Bone marrow (tissue), 2 donors: ENCODE measurements at regions not wholly inside any gene's neighbourhood (a gene's known extent, or its start where the extent isn't known, plus 50 kb on each side); places are given as distances from the start of the nearest gene placed in this dataset.
"Not testable (repeated sequence)": the region's sequence is repeated elsewhere in the genome, so short reads cannot be mapped to it uniquely, and the experiment has no call there.

Experiments
- DNase-seq, 2 donors: peaks; one replicate each; lab custom pipeline; 2025; lab: John Stamatoyannopoulos, UW

GRCh38 chr2:54065411-54065810, 50.0 kb upstream of the ACYP2 start:
- no peak for DNase-seq

GRCh38 chr2:54063967-54064535, 51.4 kb upstream of the ACYP2 start:
- DNase-seq, result no peak

GRCh38 chr2:54062401-54062800, 53.0 kb upstream of the ACYP2 start:
- DNase-seq, result no peak

- no peak for DNase-seq
Observed at GRCh38 chr2:54061272-54061671, 54.1 kb upstream of the ACYP2 start.

- no peak for DNase-seq
Observed at GRCh38 chr2:54059986-54060385, 55.4 kb upstream of the ACYP2 start.

- no peak for DNase-seq
Observed at GRCh38 chr2:54059504-54059903, 55.9 kb upstream of the ACYP2 start.

GRCh38 chr2:54058449-54058848, 57.0 kb upstream of the ACYP2 start:
- DNase-seq, result no peak

GRCh38 chr2:54054774-54055173, 60.6 kb upstream of the ACYP2 start:
- no peak for DNase-seq

- DNase-seq, result no peak
Observed at GRCh38 chr2:54054271-54054670, 61.1 kb upstream of the ACYP2 start.

- DNase-seq, result no peak
Observed at GRCh38 chr2:54053830-54054229, 61.6 kb upstream of the ACYP2 start.

- DNase-seq, result no peak
Observed at GRCh38 chr2:54052825-54053718, 62.3 kb upstream of the ACYP2 start.

GRCh38 chr2:54050445-54050844, 65.0 kb upstream of the ACYP2 start:
- DNase-seq, result no peak

GRCh38 chr2:54049365-54049764, 66.0 kb upstream of the ACYP2 start:
- DNase-seq, result no peak

GRCh38 chr2:54048896-54049295, 66.5 kb upstream of the ACYP2 start:
- not testable (repeated sequence) for DNase-seq

GRCh38 chr2:54048117-54048785, 67.2 kb upstream of the ACYP2 start:
- no peak for DNase-seq

GRCh38 chr2:54047658-54048057, 67.8 kb upstream of the ACYP2 start:
- DNase-seq, result no peak

- no peak for DNase-seq
Observed at GRCh38 chr2:54047091-54047490, 68.3 kb upstream of the ACYP2 start.

- no peak for DNase-seq
Observed at GRCh38 chr2:54042897-54043620, 72.3 kb upstream of the PSME4 start.

- no peak for DNase-seq
Observed at GRCh38 chr2:54042341-54042740, 71.5 kb upstream of the PSME4 start.

- DNase-seq, result peak in 1 of 2 donors; percentile 23
Observed at GRCh38 chr2:54041135-54041534, 70.3 kb upstream of the PSME4 start.

GRCh38 chr2:54040685-54041084, 69.9 kb upstream of the PSME4 start:
- DNase-seq, result no peak

GRCh38 chr2:54040250-54040649, 69.5 kb upstream of the PSME4 start:
- no peak for DNase-seq
